ENCODE measurements at regions not wholly inside any gene's neighbourhood (a gene's known extent, or its start where the extent isn't known, plus 50 kb on each side); places are given as distances from the start of the nearest gene placed in this dataset.

DNA sequence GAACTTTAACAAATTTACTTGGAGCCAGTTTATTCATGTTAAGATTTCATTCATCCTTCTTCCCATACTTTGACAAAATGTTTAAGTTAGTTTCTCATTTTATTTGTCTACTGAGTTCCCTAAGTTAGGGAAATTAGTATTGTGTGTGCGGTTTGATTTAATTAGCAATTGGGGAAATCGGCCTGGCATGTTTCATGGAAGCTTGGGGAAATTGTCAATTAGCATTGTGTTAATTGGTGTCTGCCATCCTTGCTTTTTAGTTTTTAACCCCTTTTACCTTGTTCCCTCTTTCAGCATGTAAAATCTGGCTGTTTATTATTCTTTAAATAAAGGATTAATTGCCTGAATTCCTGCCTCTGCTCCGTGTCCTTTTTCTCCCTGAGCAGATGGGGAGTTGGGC is 279.6 kb downstream of the BCL11A start:
- TF ChIP-seq, protein P1, sequence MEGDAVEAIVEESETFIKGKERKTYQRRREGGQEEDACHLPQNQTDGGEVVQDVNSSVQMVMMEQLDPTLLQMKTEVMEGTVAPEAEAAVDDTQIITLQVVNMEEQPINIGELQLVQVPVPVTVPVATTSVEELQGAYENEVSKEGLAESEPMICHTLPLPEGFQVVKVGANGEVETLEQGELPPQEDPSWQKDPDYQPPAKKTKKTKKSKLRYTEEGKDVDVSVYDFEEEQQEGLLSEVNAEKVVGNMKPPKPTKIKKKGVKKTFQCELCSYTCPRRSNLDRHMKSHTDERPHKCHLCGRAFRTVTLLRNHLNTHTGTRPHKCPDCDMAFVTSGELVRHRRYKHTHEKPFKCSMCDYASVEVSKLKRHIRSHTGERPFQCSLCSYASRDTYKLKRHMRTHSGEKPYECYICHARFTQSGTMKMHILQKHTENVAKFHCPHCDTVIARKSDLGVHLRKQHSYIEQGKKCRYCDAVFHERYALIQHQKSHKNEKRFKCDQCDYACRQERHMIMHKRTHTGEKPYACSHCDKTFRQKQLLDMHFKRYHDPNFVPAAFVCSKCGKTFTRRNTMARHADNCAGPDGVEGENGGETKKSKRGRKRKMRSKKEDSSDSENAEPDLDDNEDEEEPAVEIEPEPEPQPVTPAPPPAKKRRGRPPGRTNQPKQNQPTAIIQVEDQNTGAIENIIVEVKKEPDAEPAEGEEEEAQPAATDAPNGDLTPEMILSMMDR (IDR thresholded peaks at IDR 0.05; ENCODE audit: low read depth, low read length) = no peak
- TF ChIP-seq EZH2phosphoT487 (IDR thresholded peaks at IDR 0.05; ENCODE audit: low read depth) = no peak

All from OCI-LY3 (cell line).